Daoy (cell line): ENCODE measurements at regions not wholly inside any gene's neighbourhood (a gene's known extent, or its start where the extent isn't known, plus 50 kb on each side); places are given as distances from the start of the nearest gene placed in this dataset.
A peak's percentile ranks its signal among the peaks of the same experiment; 100 is the strongest.
"Not testable (repeated sequence)": the region's sequence is repeated elsewhere in the genome, so short reads cannot be mapped to it uniquely, and the experiment has no call there.

Experiments used
- DNase-seq: peaks from one replicate; pipeline ENCODE4 v3.0.0-alpha.2; 2015; ENCODE audit warnings: low read depth

DNA sequence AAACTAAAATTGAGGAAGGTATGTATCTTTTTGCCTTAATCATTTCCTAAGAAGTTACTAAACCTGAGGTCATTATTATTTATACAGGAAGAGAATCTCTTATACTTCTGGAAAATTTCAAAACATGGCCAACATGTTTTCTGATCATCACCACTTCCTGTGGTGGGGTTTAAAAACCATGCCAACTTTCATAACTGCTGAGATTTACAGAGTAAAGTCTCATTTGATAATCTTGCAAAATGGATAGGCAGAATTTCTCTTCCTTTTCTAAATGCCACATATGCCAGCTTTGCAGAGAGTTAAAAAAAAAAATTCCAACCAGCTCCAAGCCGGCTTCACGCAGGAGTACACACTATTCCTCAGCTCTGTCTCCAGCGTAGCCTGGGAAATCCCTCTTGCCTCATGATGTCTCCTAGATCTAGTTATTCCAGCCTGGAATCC lies 124.3 kb upstream of the SPRED1 start:
- peak; percentile 44 for DNase-seq

DNA sequence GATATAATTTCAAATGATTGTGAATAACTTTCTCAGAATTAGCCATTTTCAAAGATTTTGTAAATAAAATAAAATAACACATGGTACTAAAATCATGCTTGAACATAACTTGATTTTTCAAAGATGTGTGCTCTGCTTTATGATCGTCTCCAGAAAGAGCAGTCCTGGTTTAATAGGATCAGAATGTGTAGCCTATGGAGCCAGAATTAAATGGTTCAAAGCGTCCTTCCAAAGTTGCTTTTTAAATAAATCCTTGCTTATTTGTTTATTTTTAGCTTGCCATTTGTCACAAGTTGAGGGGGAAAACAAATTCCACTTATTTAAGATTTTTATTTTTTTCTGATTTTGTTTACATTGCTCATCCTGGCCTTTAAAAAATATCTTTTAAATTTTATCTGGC lies 123.7 kb upstream of the SPRED1 start:
- DNase-seq = no peak

DNA sequence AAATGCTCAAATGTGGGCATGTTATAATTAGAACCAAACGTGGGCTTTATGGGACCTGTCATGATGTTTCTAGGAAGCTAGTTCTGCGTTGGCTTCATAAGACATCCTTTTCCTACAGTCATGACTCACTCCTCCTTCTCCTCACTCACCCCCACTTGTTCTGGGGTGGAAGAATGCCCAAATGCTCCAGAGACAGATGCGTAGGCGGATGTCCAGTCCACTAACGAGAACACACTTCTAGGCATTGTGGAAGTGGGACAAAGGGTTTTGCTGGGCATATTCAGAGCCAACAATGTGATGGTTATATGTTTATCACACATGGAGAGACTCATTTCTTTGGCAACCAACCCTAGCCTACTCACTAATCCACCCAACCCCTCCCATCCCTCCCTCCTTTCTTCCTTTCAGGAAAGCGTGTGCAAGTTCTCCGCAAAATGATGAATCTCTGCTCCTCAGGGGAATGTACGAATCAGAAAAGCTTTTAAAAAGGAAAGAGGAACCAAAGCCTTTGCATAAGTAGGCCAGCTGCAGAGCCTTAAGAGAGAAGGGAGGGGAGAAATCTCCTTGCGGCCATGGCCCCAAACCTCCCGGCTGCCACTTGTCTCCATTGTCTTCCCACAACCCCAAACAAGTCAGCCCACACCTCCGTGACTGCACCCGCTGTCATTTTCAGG lies 123.0 kb upstream of the SPRED1 start:
- DNase-seq = peak; percentile 96

- DNase-seq = peak; percentile 19
Observed at GRCh38 chr15:38130205-38130567, 122.5 kb upstream of the SPRED1 start.

- DNase-seq = peak; percentile 94
Observed at GRCh38 chr15:38130740-38131498, 121.7 kb upstream of the SPRED1 start.

DNA sequence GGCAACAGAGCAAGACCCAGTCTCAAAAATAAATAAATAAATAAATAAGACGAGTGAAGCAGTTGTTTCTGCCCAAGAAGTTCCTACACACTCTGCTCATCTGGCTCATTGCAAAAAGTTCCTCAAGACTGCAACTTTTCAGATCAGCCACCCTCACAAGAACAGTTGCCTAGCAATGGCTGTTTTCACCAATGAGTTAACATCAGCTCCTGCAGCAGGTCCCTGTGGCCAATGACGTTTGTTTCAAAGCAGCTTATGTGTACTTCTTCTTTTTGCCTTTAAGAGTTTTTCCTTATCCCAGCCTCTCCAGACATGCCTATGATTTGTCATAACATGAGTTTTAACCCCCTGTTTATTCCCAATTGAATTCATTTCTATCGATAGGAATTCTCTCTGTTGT lies 118.4 kb upstream of the SPRED1 start:
- no peak for DNase-seq

- DNase-seq = not testable (repeated sequence)
Observed at GRCh38 chr15:38142195-38142594, 110.4 kb upstream of the SPRED1 start.

DNA sequence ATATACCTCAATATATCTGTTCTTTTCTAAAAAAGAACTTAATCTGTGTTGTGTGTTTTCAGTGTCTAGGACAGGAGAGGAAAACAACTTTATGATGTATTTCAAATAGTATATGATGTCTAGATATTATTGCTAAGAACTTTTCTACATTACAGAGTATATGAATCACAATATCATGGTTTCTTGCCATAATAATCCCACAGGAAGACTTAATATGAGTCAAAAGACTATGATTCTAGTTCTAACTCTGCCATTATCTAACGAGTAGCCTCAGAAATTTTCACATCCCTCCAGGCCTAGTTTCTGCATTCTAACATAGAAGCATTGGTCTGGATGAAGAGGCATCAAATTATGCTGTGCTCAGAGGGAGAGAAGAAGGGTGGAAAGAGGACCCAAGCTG lies 107.7 kb upstream of the SPRED1 start:
- DNase-seq = no peak

DNA sequence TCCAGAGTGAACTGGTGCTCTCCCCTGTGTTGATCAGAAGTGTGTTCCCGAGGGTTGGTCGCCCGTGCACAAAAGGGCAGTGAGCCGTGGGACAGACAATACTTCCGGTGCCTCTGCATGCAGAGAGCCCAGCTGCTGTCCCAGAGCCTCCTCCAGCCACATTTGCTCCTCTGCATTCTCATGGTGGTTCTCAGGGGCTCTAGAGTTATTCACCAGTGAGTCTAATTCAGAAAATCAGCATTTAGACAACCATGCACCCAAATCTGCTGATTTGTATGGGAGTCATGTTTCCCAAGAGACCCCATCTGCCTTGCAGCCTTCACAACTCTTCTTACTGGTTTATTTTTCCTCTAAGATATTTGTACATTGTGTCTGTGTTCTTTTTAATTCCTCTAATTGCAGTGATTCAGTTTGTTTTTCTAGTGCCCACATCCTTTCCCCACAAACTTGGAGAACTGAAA lies 107.0 kb upstream of the SPRED1 start:
- DNase-seq = peak; percentile 26

GRCh38 chr15:38147246-38147645 lies 105.4 kb upstream of the SPRED1 start:
- no peak for DNase-seq

- DNase-seq = no peak
Observed at GRCh38 chr15:38148471-38148870, 104.2 kb upstream of the SPRED1 start.

- no peak for DNase-seq
Observed at GRCh38 chr15:38149315-38149714, 103.3 kb upstream of the SPRED1 start.

DNA sequence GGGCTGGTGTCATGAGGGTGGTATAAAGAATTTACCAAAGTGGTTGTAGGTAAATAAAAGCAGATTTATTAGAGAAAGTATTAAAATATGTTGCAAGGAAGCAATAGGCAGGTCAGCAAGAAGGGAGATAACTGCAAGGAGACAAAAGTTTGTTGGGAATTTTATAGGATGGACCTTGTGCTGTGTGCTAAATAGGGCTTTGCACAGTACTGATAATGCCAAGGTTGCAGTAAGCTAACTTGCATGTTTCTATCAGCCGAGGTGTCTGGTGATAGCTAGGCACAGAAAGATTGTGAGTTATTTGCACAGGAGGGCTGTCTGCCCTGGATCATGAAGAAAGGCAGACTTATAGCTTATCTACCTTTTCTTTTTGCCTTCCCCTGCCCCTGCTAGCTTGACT lies 102.5 kb upstream of the SPRED1 start:
- DNase-seq = no peak

DNA sequence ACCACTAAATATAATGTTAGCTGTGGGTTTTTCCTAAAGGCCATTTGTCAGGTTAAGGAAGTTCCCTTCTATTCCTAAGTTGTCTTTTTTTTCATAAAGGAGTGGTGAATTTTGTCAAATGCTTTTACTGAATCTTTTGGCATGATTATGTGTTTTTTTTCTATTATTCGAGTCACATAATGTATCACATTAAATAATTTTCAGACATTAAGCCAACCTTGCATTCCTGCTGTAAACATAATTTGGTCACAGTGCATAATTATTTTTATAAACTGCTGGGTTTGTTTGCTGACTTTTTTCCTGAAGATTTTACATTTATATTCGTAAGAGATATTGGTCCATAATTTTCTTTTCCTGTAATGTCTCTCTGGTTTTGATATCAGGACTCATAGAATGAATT lies 101.8 kb upstream of the SPRED1 start:
- no peak for DNase-seq

DNA sequence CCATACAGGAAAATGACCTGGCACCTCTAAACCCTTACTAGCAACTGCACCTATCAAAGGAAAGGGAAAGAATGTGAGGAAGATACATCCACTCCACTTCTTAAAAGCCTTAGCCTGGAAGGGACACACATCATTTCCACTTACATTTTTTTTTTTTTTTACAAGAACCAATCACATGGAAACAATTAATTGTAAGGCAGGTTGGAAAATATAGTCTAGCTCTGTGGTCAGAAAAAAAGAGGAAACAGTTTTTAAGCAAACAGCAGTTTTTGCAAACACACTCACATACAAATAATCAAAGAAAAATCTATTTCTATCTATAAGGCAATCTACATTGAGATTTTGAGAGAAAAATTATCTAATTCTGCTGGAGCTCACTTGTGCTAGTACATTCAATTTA lies 98.9 kb upstream of the SPRED1 start:
- no peak for DNase-seq

DNA sequence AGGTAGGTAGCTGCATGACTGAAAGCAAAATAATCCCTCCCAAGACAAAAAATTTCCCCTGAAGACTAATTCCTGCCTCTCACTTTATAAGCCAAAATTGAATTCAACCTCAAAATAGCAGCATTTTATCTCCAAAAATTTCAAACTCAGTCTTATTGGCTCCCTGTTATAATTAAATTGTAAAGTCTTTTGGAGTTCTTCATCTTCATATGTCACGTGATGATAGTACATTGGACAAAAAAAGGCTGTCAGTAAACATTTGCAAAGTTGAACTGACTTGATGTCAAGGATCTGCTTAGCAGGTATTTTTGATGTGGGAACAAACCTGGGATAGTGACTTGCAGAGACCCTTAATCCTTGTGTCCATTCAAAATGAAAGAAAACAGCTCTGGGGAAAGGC lies 98.4 kb upstream of the SPRED1 start:
- DNase-seq = no peak

- DNase-seq = no peak
Observed at GRCh38 chr15:38154837-38155236, 97.8 kb upstream of the SPRED1 start.

GRCh38 chr15:38163658-38164057 lies 89.0 kb upstream of the SPRED1 start:
- DNase-seq = no peak

DNA sequence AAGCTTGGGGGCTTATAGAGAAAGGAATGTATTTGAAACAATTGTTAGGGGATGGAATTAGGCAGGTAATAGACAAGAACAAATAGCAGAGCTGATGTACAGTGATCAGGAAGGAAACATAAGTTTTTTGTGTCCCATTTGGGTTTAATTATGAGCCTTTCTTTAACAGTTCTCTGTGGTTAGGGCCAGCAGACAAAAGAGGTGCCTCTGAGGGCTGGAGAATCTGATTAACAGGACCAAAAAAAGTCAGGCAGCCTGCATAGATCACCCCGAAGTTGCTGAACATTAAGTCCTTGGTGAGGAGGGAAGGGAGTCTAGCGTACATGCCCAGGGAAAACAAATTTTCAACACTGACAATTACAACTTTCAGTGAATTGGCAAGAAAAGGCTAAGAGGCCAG lies 88.6 kb upstream of the SPRED1 start:
- DNase-seq = no peak

- no peak for DNase-seq
Observed at GRCh38 chr15:38164507-38164906, 88.1 kb upstream of the SPRED1 start.

DNA sequence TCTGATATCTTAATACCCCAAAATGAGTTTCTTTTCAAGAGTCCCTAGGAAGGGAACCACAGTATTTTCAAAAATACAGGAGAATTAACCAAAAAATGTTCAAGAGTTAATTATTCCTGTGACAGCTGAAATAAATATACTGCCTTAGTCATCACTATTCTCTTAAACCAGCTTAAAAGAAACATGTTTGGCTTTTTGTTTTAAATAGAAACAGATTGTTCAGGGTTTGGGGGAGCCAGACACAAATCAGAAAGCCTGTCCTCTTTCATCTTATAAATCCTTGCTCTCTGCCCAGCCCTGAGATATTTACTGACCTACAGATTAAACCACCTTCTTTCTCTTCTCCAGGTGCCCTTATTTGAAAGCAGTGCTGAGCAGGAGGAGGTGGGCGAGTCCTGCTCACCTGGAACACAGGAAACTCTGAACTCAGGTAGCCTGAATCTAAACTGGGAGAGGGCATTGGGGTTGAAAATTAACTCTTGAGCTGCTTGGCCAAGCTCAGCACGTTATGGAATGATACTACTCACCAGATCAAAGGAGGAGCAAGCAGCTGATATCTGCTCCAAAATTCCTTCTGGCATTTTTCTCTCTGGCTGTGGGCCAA lies 84.1 kb upstream of the SPRED1 start:
- no peak for DNase-seq

GRCh38 chr15:38171973-38172372 lies 80.7 kb upstream of the SPRED1 start:
- no peak for DNase-seq

- no peak for DNase-seq
Observed at GRCh38 chr15:38174691-38175090, 77.9 kb upstream of the SPRED1 start.
